Urothelium cell line (cell line): ENCODE measurements at regions not wholly inside any gene's neighbourhood (a gene's known extent, or its start where the extent isn't known, plus 50 kb on each side); places are given as distances from the start of the nearest gene placed in this dataset.
A peak's percentile ranks its signal among the peaks of the same experiment; 100 is the strongest.

Source experiments
- DNase-seq: peaks from one replicate; pipeline ENCODE4 v3.0.0; 2011; ENCODE audit warnings: low spot score, mixed read lengths
- FAIRE-seq: peaks from 2 replicates; lab custom pipeline; 2011; peaks lifted over from hg19 to GRCh38; lab: Jason Lieb, UNC

- FAIRE-seq (no peak), DNase-seq (no peak)
Observed at GRCh38 chr1:227451057-227451456, 112.3 kb upstream of the ZNF678 start.

- no peak for DNase-seq
- FAIRE-seq = no peak
Observed at GRCh38 chr1:227450489-227450888, 112.9 kb upstream of the ZNF678 start.

GRCh38 chr1:227449741-227450441 lies 113.5 kb upstream of the ZNF678 start:
- DNase-seq = no peak
- no peak for FAIRE-seq

- DNase-seq (peak; percentile 46), FAIRE-seq (no peak)
Observed at GRCh38 chr1:227449051-227449450, 114.3 kb upstream of the ZNF678 start.

- FAIRE-seq = no peak
- DNase-seq = peak; percentile 87
Observed at GRCh38 chr1:227447531-227447990, 115.8 kb upstream of the ZNF678 start.

- FAIRE-seq (no peak), DNase-seq (no peak)
Observed at GRCh38 chr1:227445746-227446145, 117.6 kb upstream of the ZNF678 start.

GRCh38 chr1:227445092-227445674 lies 118.2 kb upstream of the ZNF678 start:
- DNase-seq (no peak), FAIRE-seq (no peak)

- FAIRE-seq (no peak), DNase-seq (no peak)
Observed at GRCh38 chr1:227440182-227440581, 121.9 kb upstream of the CDC42BPA start.

GRCh38 chr1:227437495-227438008 lies 119.3 kb upstream of the CDC42BPA start:
- no peak for FAIRE-seq
- DNase-seq = peak; percentile 68

GRCh38 chr1:227434808-227435444 lies 116.6 kb upstream of the CDC42BPA start:
- DNase-seq (no peak), FAIRE-seq (no peak)

GRCh38 chr1:227433663-227434341 lies 115.5 kb upstream of the CDC42BPA start:
- no peak for FAIRE-seq
- no peak for DNase-seq

GRCh38 chr1:227432981-227433380 lies 114.7 kb upstream of the CDC42BPA start:
- FAIRE-seq (no peak), DNase-seq (no peak)

GRCh38 chr1:227432181-227432535 lies 113.9 kb upstream of the CDC42BPA start:
- FAIRE-seq (no peak), DNase-seq (no peak)

GRCh38 chr1:227429447-227430359 lies 111.4 kb upstream of the CDC42BPA start:
- no peak for DNase-seq
- no peak for FAIRE-seq

GRCh38 chr1:227428803-227429202 lies 110.5 kb upstream of the CDC42BPA start:
- FAIRE-seq = no peak
- DNase-seq = peak; percentile 51

GRCh38 chr1:227427411-227427810 lies 109.1 kb upstream of the CDC42BPA start:
- DNase-seq (no peak), FAIRE-seq (no peak)

GRCh38 chr1:227424953-227425352 lies 106.7 kb upstream of the CDC42BPA start:
- no peak for DNase-seq
- no peak for FAIRE-seq

- DNase-seq (no peak), FAIRE-seq (no peak)
Observed at GRCh38 chr1:227424159-227424680, 105.9 kb upstream of the CDC42BPA start.

- FAIRE-seq (no peak), DNase-seq (no peak)
Observed at GRCh38 chr1:227422581-227422980, 104.3 kb upstream of the CDC42BPA start.

GRCh38 chr1:227420147-227420546 lies 101.9 kb upstream of the CDC42BPA start:
- no peak for FAIRE-seq
- no peak for DNase-seq
